Gastrocnemius medialis (tissue), 4 donors: ENCODE measurements at regions not wholly inside any gene's neighbourhood (a gene's known extent, or its start where the extent isn't known, plus 50 kb on each side); places are given as distances from the start of the nearest gene placed in this dataset.

Experiments used
- CTCF ChIP-seq, 5 experiments: fragments of 450-650 bp in 3 of 5; fragments of 200-600 bp in 2 of 5; sonication (generic) in 2 of 5; IDR thresholded peaks in 4 of 5; conservative IDR thresholded peaks in 1 of 5; 1 replicate in 4 of 5; 2 replicates in 1 of 5; pipeline ENCODE4 v1.5.1; 2016 to 2019; ENCODE audit warnings: antibody characterized with exemption in 5 of 5, mild to moderate bottlenecking in 3 of 5, moderate library complexity in 3 of 5
- POLR2A ChIP-seq, 2 donors: fragments of 450-650 bp; IDR thresholded peaks; one replicate each; pipeline ENCODE4 v1.6.1; 2017; ENCODE audit warnings: antibody characterized with exemption in 2 of 2, mild to moderate bottlenecking in 2 of 2, moderate library complexity in 2 of 2

GRCh38 chr13:106350208-106350607 is 185.3 kb downstream of the EFNB2 start:
- TF ChIP-seq CTCF (IDR thresholded peaks at IDR 0.05 in 4 of 5, conservative IDR thresholded peaks at IDR 0.05 in 1 of 5), result no peak
- TF ChIP-seq POLR2A (IDR thresholded peaks at IDR 0.05), result no peak
